SU-DHL-6 (cell line): ENCODE measurements at regions not wholly inside any gene's neighbourhood (a gene's known extent, or its start where the extent isn't known, plus 50 kb on each side); places are given as distances from the start of the nearest gene placed in this dataset.

Experiments used
- H2AFZ ChIP-seq: fragments of 200-600 bp; sonication (generic); 2 replicates; pipeline ENCODE4 v1.6.1; 2014; ENCODE audit warnings: low read depth, mild to moderate bottlenecking, moderate library complexity, mixed read lengths, antibody characterized with exemption, low read length; ENCODE audit not compliant: severe bottlenecking
- H3F3A ChIP-seq: fragments of 200-600 bp; shearing (Covaris generic); 2 replicates; pipeline ENCODE4 v1.6.0; 2016; ENCODE audit warnings: antibody characterized with exemption, mild to moderate bottlenecking; ENCODE audit not compliant: insufficient read depth
- H3K27ac ChIP-seq: fragments of 200-600 bp; sonication (generic); 2 replicates; pipeline ENCODE4 v1.5.1; 2016; ENCODE audit warnings: low read depth, mild to moderate bottlenecking, low read length, moderate library complexity, mixed read lengths
- H3K27me3 ChIP-seq: fragments of 200-600 bp; sonication (generic), shearing (Covaris generic); 2 replicates; pipeline ENCODE4 v1.6.0; 2014; ENCODE audit warnings: mild to moderate bottlenecking, low read length
- H3K36me3 ChIP-seq: fragments of 200-600 bp; sonication (generic); 2 replicates; pipeline ENCODE4 v1.6.1; 2014; ENCODE audit warnings: mild to moderate bottlenecking, low read length, mixed read lengths
- H3K4me2 ChIP-seq: fragments of 300-600, 200-600 bp; shearing (Covaris generic), sonication (generic); 2 replicates; pipeline ENCODE4 v1.6.0; 2014; ENCODE audit warnings: low read length, low read depth, mild to moderate bottlenecking; ENCODE audit not compliant: poor library complexity, severe bottlenecking
- H3K4me3 ChIP-seq: fragments of 200-600 bp; sonication (generic); 2 replicates; pipeline ENCODE4 v1.5.1; 2014; ENCODE audit warnings: antibody characterized with exemption, low read length, mild to moderate bottlenecking, mixed read lengths; ENCODE audit not compliant: insufficient read depth, poor library complexity, severe bottlenecking
- H3K79me2 ChIP-seq: fragments of 200-600 bp; sonication (generic); 2 replicates; pipeline ENCODE4 v1.6.1; 2014; ENCODE audit warnings: mild to moderate bottlenecking, low read length, moderate library complexity; ENCODE audit not compliant: insufficient read depth
- H3K9ac ChIP-seq: fragments of 200-600 bp; sonication (generic); 2 replicates; pipeline ENCODE4 v1.7.0; 2014; ENCODE audit warnings: mild to moderate bottlenecking, low read length
- H3K9me2 ChIP-seq: fragments of 200-600 bp; sonication (generic); replicated peaks from 2 replicates; pipeline ENCODE4 v1.6.1; 2014; ENCODE audit warnings: low read length; ENCODE audit not compliant: insufficient read depth
- H3K9me3 ChIP-seq: fragments of 200-600 bp; sonication (generic); 2 replicates; pipeline ENCODE4 v1.6.1; 2014; ENCODE audit warnings: low read length, mixed read lengths; ENCODE audit not compliant: insufficient read depth
- H4K20me1 ChIP-seq: fragments of 200-600 bp; sonication (generic); 2 replicates; pipeline ENCODE4 v1.6.1; 2014; ENCODE audit warnings: low read depth, mild to moderate bottlenecking, antibody characterized with exemption, low read length, moderate library complexity, mixed read lengths
- EZH2phosphoT487 ChIP-seq: fragments of 200-600 bp; sonication (generic), shearing (Covaris generic); conservative IDR thresholded peaks from 2 replicates; pipeline ENCODE4 v1.6.1; 2018; ENCODE audit warnings: mild to moderate bottlenecking, antibody characterized with exemption, low read length, moderate library complexity, mixed read lengths
- TF ChIP-seq, protein P1 (sequence below): fragments of 200-600 bp; sonication (generic); IDR thresholded peaks from one replicate; pipeline ENCODE4 v1.5.1; 2017; ENCODE audit warnings: antibody characterized with exemption, mild to moderate bottlenecking, low read length, moderate library complexity; ENCODE audit not compliant: insufficient read depth, poor library complexity, severe bottlenecking

DNA sequence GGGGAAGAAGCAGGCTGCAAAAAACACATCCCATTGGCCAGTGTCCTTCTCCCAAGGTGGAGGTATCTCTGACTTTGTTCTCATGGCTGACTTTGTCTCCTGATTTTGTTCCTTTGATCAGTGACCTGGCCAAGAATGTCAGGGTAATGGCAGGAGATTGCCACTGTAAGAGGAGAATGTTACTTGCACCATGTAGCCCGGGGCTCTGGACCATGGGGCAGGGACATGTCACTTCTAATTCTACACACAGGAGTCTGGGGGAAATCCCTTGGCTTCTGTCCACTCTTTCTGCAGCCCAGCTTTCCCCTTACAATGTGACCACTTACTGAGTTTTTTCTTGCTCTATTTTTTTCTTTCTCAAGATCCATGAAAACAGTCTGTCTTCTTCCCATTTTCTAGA lies 87.7 kb upstream of the LRRN2 start:
- no peaks in the 10 kb centered on the region for H3K27me3 ChIP-seq
- no peak overlapping the region for H3K27ac ChIP-seq
- no peaks in the 10 kb centered on the region for H3F3A ChIP-seq
- H3K79me2 ChIP-seq = no peaks in the 10 kb centered on the region
- no peaks in the 10 kb centered on the region for H4K20me1 ChIP-seq
- no peak overlapping the region for H3K4me2 ChIP-seq
- TF ChIP-seq, protein P1, sequence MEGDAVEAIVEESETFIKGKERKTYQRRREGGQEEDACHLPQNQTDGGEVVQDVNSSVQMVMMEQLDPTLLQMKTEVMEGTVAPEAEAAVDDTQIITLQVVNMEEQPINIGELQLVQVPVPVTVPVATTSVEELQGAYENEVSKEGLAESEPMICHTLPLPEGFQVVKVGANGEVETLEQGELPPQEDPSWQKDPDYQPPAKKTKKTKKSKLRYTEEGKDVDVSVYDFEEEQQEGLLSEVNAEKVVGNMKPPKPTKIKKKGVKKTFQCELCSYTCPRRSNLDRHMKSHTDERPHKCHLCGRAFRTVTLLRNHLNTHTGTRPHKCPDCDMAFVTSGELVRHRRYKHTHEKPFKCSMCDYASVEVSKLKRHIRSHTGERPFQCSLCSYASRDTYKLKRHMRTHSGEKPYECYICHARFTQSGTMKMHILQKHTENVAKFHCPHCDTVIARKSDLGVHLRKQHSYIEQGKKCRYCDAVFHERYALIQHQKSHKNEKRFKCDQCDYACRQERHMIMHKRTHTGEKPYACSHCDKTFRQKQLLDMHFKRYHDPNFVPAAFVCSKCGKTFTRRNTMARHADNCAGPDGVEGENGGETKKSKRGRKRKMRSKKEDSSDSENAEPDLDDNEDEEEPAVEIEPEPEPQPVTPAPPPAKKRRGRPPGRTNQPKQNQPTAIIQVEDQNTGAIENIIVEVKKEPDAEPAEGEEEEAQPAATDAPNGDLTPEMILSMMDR = no peak
- no peak for TF ChIP-seq EZH2phosphoT487
- H3K36me3 ChIP-seq = no peaks in the 10 kb centered on the region
- H3K4me3 ChIP-seq = no peak overlapping the region
- H3K9ac ChIP-seq = no peak overlapping the region
- H3K9me3 ChIP-seq = no peaks in the 10 kb centered on the region
- H2AFZ ChIP-seq = no peak overlapping the region
- H3K9me2 ChIP-seq = no peaks in the 10 kb centered on the region

DNA sequence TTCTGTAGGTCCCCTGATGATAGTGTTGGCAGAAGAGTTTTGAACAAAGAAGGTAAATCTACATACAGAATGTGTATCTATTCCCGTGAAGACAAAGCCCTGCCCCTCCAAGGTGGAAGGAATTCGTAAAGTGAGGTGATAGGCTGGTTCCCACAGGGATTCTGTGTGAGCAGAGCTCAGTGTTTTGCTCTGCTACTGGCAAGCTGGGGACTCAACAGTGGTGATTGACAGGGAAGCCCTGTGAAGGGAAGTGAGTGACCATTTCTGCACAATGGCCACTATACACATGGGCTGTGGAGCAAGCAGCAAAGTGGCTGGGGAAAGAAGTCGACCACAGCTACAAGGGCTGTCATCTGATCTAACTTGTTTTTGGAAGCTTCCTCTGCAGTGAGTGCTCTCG lies 90.0 kb upstream of the LRRN2 start:
- Histone ChIP-seq H4K20me1 (no peaks in the 10 kb centered on the region), H3K79me2 (no peaks in the 10 kb centered on the region), H2AFZ (no peak overlapping the region), H3F3A (no peaks in the 10 kb centered on the region), H3K9me3 (no peaks in the 10 kb centered on the region), H3K4me3 (no peak overlapping the region), H3K4me2 (no peak overlapping the region), H3K27me3 (no peaks in the 10 kb centered on the region), H3K27ac (no peak overlapping the region), H3K9ac (no peak overlapping the region), H3K9me2 (no peaks in the 10 kb centered on the region), H3K36me3 (no peaks in the 10 kb centered on the region)
- TF ChIP-seq, protein P1 = no peak
- TF ChIP-seq EZH2phosphoT487 = no peak

DNA sequence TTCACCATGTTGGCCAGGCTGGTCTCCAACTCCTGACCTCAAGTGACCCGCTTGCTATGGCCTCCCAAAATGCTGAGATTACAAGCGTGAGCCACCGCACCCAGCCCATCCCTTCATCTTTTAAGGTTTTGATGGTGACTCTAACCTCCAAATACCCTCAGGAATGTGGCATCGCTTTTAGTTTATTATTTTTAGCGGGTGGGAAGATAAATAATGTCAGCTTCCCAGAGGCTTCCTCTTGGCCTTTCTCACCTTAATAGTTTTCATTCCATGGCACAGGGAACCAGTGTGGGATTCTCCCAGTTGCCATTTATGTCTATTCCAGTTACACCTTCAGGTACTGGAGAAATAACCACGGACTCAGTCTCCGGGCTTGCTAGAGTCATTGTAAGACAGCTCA lies 92.1 kb upstream of the LRRN2 start:
- Histone ChIP-seq H3K4me2 (no peak overlapping the region), H3K79me2 (no peaks in the 10 kb centered on the region), H3K36me3 (no peaks in the 10 kb centered on the region), H3K27ac (no peak overlapping the region), H3K9ac (no peak overlapping the region), H4K20me1 (no peaks in the 10 kb centered on the region), H3K4me3 (no peak overlapping the region), H2AFZ (no peak overlapping the region), H3K27me3 (no peaks in the 10 kb centered on the region), H3K9me3 (no peaks in the 10 kb centered on the region), H3F3A (no peaks in the 10 kb centered on the region), H3K9me2 (no peaks in the 10 kb centered on the region)
- TF ChIP-seq, protein P1 = no peak
- TF ChIP-seq EZH2phosphoT487 = no peak

DNA sequence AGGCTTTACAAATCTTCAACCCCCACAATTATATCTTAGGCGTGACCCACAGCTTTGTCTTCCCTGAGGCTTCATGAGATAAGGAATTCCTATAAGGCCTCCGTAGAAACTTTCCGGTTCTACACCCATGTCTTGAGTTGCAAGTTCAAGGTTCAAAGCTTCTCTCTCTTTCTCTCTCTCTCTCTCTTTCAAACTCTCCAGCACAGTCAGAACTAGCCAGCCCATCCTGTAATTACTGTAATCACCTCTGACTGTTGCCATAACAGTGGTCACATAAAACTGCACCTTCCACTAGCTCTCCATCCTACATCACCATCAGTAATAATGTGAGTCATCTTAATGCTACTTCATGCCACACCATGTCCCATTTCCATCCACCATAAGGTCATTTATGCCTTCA lies 90.0 kb upstream of the NFASC start:
- Histone ChIP-seq H3K9me2 (no peaks in the 10 kb centered on the region), H2AFZ (no peak overlapping the region), H3K9ac (no peak overlapping the region), H3K4me2 (no peak overlapping the region), H4K20me1 (no peaks in the 10 kb centered on the region), H3K4me3 (no peak overlapping the region), H3K27ac (no peak overlapping the region), H3K36me3 (no peaks in the 10 kb centered on the region), H3K27me3 (no peaks in the 10 kb centered on the region), H3K79me2 (no peaks in the 10 kb centered on the region), H3F3A (no peaks in the 10 kb centered on the region), H3K9me3 (no peaks in the 10 kb centered on the region)
- no peak for TF ChIP-seq EZH2phosphoT487
- TF ChIP-seq, protein P1 = no peak
